ENCODE measurements at regions not wholly inside any gene's neighbourhood (a gene's known extent, or its start where the extent isn't known, plus 50 kb on each side); places are given as distances from the start of the nearest gene placed in this dataset.

DNA sequence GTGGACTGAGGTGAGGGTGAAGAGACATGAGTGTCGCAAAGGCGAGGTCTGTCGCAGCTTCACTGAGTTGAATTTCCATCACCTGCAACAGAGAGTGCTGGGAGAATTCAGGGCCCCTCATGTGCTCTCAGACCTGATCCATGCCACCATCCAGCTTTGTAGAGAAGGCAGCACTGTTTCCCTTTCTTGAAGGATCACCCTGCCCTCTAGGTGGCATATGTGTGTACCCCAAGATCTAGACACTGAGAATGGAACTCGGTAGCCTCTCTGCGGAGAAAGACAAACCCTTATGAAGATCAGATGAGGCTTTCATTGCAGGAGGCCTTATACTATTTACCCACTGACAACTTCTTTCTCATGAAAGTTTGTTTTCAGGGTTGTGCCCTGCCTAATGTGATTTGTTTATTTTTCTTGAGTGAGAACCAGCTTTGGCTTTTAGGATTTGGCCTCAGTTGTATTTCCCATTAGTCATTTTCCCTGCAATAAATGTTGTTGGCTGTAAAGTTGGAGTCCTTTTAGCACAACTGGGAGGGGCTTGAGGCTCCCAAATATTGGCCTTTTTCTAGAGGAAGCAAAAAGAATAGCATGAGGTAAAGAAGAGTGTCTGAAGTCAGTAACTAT lies 811.3 kb downstream of the DHX35 start:
- 92% methylated on average over 5 of the region's 5 CpGs for WGBS
- H3K36me3 ChIP-seq (ENCODE audit: insufficient read depth, low read length): no peaks in the 10 kb centered on the region

DNA sequence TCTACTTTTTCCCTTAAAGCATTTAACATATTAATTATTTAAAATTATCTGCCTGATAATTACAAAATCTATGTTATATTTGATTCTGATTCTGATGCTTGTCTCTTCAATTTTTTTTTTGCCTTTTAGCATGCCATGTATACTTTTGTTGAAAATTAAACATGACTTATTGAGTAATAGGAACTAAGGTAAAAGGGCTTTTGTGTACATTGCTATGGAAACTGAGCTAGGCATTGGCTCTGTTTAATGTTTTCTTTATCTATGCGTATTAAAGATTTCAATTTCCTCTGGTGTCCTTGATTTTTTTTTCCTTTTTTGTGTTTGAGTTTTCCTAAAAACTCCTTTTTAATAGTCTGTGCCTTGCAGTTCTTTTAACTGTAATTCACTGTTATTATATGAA lies 805.2 kb downstream of the DHX35 start:
- Histone ChIP-seq H3K4me3 (ENCODE audit: low read length) (no peak overlapping the region), H3K4me1 (ENCODE audit: insufficient read depth, low read length) (no peaks in the 10 kb centered on the region), H3K9ac (ENCODE audit: low read depth, low read length) (no peak overlapping the region), H3K9me3 (ENCODE audit: insufficient read depth, low read depth, low read length) (peaks cover 10% of the 10 kb centered on the region; the same call in 1 of the 2 replicates), H3K27ac (ENCODE audit: low read depth, low read length) (no peak overlapping the region), H3K36me3 (ENCODE audit: insufficient read depth, low read length) (no peaks in the 10 kb centered on the region), H3K27me3 (ENCODE audit: insufficient read depth, low read length) (no peaks in the 10 kb centered on the region)
- WGBS: 100% methylated on average over 1 of the region's 1 CpG

More for the DNA sequence above, 811.3 kb downstream of the DHX35 start:
- H3K4me3 ChIP-seq (ENCODE audit: low read length): no peak overlapping the region
- H3K27ac ChIP-seq (ENCODE audit: low read depth, low read length): no peak overlapping the region
- no peaks in the 10 kb centered on the region for H3K4me1 ChIP-seq (ENCODE audit: insufficient read depth, low read length)
- H3K9ac ChIP-seq (ENCODE audit: low read depth, low read length): no peak overlapping the region
- no peaks in the 10 kb centered on the region for H3K27me3 ChIP-seq (ENCODE audit: insufficient read depth, low read length)
- H3K9me3 ChIP-seq (ENCODE audit: insufficient read depth, low read depth, low read length): 0 out of 2 replicates have a peak, but pooled peaks cover 5% of the 10 kb centered on the region

DNA sequence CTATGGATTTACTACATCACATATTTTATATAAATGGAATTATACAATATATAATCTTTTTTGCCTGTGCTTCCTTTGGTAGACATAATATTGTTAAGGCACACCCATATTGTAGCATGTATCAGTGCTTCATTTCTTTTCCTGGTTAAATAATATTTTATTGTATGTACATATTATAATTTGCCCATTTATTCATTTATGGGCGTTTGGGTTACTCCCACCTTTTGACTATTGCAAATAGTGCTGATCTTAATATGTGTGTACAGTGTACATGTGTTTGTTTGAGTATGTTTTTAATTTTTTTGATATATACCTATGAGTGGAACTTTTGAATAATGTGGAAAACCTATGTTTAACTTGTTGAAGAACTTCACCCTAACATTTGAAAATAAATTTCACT lies 804.2 kb downstream of the DHX35 start:
- peaks cover 10% of the 10 kb centered on the region; the same call in 1 of the 2 replicates for H3K9me3 ChIP-seq (ENCODE audit: insufficient read depth, low read depth, low read length)
- H3K27ac ChIP-seq (ENCODE audit: low read depth, low read length): no peak overlapping the region
- H3K27me3 ChIP-seq (ENCODE audit: insufficient read depth, low read length): no peaks in the 10 kb centered on the region
- H3K4me3 ChIP-seq (ENCODE audit: low read length): no peak overlapping the region
- no peak overlapping the region for H3K9ac ChIP-seq (ENCODE audit: low read depth, low read length)
- H3K36me3 ChIP-seq (ENCODE audit: insufficient read depth, low read length): no peaks in the 10 kb centered on the region
- WGBS: 100% methylated on average over 1 of the region's 1 CpG
- no peaks in the 10 kb centered on the region for H3K4me1 ChIP-seq (ENCODE audit: insufficient read depth, low read length)

DNA sequence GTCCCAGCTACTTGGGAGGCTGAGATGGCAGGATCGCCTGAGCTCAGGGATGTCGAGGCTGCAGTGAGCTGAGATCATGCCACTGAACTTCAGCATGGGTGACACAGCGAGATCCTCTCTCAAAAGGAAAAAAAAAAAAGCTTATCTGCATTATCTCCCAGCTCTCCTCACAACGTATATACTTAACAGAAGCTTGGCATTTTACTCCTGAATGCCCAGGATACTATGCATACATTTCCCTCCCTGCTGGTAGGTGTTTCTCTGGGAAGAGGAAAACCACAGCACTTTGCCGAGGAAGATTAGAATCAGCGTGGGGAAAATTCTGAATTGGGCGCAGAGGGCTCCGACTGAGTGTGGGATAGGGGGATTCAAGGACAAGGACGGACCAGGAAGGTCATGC lies 800.6 kb downstream of the DHX35 start:
- Histone ChIP-seq H3K9ac (ENCODE audit: low read depth, low read length) (no peak overlapping the region), H3K9me3 (ENCODE audit: insufficient read depth, low read depth, low read length) (no peaks in the 10 kb centered on the region; the same call in 1 of the 2 replicates), H3K4me3 (ENCODE audit: low read length) (no peak overlapping the region), H3K4me1 (ENCODE audit: insufficient read depth, low read length) (no peaks in the 10 kb centered on the region), H3K27me3 (ENCODE audit: insufficient read depth, low read length) (no peaks in the 10 kb centered on the region), H3K36me3 (ENCODE audit: insufficient read depth, low read length) (no peaks in the 10 kb centered on the region), H3K27ac (ENCODE audit: low read depth, low read length) (no peak overlapping the region)
- WGBS: 88% methylated on average over 9 of the region's 9 CpGs

DNA sequence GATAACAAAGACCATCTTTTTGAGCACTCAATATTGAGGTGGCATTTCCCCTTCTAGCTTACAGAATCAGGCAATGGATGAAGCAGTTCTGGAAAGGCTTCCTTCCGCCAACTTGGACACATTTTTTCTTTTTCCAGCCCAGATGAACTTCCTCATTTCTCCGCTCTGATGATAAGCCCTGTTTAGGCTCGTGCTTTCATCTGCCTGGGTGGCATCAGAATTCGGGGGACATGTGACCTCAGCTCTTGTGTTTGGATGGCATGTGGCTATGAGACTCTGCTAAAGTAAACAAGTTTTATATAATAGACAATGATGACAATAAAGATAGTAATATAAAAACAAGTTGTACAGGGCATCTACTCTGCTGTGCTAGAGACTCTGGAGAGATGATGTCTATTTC lies 796.7 kb downstream of the DHX35 start:
- H3K9me3 ChIP-seq (ENCODE audit: insufficient read depth, low read depth, low read length): no peaks in the 10 kb centered on the region
- no peak overlapping the region for H3K27ac ChIP-seq (ENCODE audit: low read depth, low read length)
- no peaks in the 10 kb centered on the region for H3K4me1 ChIP-seq (ENCODE audit: insufficient read depth, low read length)
- no peaks in the 10 kb centered on the region for H3K27me3 ChIP-seq (ENCODE audit: insufficient read depth, low read length)
- WGBS: 80% methylated on average over 4 of the region's 4 CpGs
- H3K36me3 ChIP-seq (ENCODE audit: insufficient read depth, low read length): no peaks in the 10 kb centered on the region
- no peak overlapping the region for H3K9ac ChIP-seq (ENCODE audit: low read depth, low read length)
- H3K4me3 ChIP-seq (ENCODE audit: low read length): no peak overlapping the region

DNA sequence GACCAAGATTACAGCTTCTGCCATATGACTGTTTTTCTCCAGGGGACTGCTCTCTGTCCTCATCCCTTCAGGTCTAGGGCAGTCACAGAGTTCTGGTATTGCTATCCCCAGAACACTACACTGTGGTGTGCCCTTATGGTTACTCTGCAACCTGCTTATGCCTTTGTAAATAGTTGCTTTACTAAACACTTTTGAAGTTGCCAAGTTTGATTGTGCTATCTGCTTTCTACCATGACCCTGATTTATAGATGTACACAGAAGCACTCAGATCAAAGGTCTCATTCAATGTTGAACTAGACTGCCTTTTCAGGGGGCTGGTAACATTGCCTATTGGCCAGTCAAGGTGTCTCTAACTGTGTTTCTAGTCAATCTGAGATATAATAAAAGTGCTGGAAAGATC lies 794.7 kb downstream of the DHX35 start:
- no peak overlapping the region for H3K27ac ChIP-seq (ENCODE audit: low read depth, low read length)
- no peaks in the 10 kb centered on the region for H3K27me3 ChIP-seq (ENCODE audit: insufficient read depth, low read length)
- H3K4me3 ChIP-seq (ENCODE audit: low read length): no peak overlapping the region
- no peaks in the 10 kb centered on the region for H3K4me1 ChIP-seq (ENCODE audit: insufficient read depth, low read length)
- no peak overlapping the region for H3K9ac ChIP-seq (ENCODE audit: low read depth, low read length)
- H3K9me3 ChIP-seq (ENCODE audit: insufficient read depth, low read depth, low read length): no peaks in the 10 kb centered on the region
- H3K36me3 ChIP-seq (ENCODE audit: insufficient read depth, low read length): no peaks in the 10 kb centered on the region

DNA sequence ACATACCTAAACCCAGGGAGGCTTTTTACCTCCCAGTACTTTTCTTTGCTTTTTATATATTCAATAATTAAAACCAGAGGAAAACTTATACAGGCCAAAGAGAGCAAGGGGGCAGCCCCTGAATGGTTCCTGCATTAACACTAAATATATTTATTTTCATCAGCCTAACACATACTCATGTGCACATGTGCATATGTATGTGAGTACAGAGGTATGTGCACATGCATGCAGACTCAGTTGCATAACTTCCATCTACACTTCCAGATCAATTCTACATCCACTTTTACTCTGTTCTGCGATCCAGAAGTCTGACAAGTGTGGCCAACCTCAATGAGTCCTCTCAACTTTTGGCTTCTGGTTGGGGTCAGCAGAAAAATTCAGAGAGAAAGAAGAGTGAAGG lies 794.2 kb downstream of the DHX35 start:
- H3K27ac ChIP-seq (ENCODE audit: low read depth, low read length): no peak overlapping the region
- 100% methylated on average over 1 of the region's 1 CpG for WGBS

DNA sequence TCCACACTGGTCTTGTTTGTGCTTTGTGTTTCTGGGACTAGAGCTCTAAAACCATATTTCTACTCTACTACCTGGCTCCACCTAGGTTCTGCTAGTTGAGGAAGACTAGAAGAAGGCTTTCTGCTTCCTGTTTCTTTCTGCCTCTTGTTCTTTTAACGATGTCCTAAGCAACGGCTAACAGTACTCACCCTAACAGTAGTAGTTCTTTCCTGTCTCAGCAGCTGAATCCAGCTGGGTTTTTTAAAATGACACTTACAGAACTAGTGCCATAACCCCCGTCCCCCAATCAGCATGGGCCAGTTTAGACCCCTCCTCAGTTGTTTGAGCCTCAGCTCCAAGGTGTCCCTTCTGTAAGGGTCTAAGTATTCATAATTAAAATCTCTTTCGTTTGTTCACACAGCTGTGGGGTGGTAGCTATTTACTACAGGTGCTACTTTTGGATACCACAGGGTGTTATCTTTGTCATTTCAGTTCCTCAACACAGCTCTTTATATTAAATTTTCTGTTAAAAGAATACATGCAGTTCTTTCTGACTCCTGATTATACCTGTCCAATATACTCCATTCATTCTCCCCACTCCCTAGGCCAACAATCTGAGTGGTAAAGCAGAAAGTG lies 790.2 kb downstream of the DHX35 start:
- no peak overlapping the region for H3K4me3 ChIP-seq (ENCODE audit: low read length)
- H3K27me3 ChIP-seq (ENCODE audit: insufficient read depth, low read length): no peaks in the 10 kb centered on the region
- H3K36me3 ChIP-seq (ENCODE audit: insufficient read depth, low read length): no peaks in the 10 kb centered on the region
- no peak overlapping the region for H3K9ac ChIP-seq (ENCODE audit: low read depth, low read length)
- H3K27ac ChIP-seq (ENCODE audit: low read depth, low read length): no peak overlapping the region
- no peaks in the 10 kb centered on the region for H3K4me1 ChIP-seq (ENCODE audit: insufficient read depth, low read length)
- 0 out of 2 replicates have a peak, but pooled peaks cover 6% of the 10 kb centered on the region for H3K9me3 ChIP-seq (ENCODE audit: insufficient read depth, low read depth, low read length)
- WGBS: 92% methylated on average over 3 of the region's 4 CpGs

More for the DNA sequence above, 794.2 kb downstream of the DHX35 start:
- H3K9ac ChIP-seq (ENCODE audit: low read depth, low read length): no peak overlapping the region
- H3K27me3 ChIP-seq (ENCODE audit: insufficient read depth, low read length): no peaks in the 10 kb centered on the region
- no peak overlapping the region for H3K4me3 ChIP-seq (ENCODE audit: low read length)
- H3K36me3 ChIP-seq (ENCODE audit: insufficient read depth, low read length): no peaks in the 10 kb centered on the region
- H3K9me3 ChIP-seq (ENCODE audit: insufficient read depth, low read depth, low read length): no peaks in the 10 kb centered on the region
- H3K4me1 ChIP-seq (ENCODE audit: insufficient read depth, low read length): no peaks in the 10 kb centered on the region

DNA sequence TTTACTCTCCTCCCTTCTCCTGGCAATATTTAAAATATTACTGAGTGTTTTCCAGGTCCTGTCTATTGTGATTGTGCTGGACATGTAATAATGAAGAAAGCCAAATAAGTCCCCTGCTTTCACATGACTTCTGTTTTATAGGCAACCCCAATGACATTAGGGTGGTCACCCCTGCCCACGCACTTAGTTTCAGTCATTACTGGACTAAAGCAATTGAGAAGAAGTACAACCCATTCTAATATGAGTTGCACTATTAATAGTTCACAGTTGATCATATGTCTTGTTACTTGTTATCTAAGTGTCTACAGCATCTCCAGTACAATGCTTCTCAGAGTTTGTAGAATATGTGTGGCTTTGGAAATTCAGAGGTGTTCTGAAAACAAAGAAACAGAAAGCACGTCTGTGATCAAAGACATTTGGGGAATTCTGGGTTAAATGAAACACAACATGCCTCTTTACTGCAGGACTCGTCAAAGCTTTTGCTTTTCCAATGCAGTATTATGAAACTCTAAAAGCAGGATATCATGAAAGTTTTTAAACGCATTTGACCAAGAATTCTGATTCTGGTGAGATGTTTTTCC lies 789.5 kb downstream of the DHX35 start:
- H3K4me3 ChIP-seq (ENCODE audit: low read length): no peak overlapping the region
- H3K27ac ChIP-seq (ENCODE audit: low read depth, low read length): no peak overlapping the region
- H3K27me3 ChIP-seq (ENCODE audit: insufficient read depth, low read length): no peaks in the 10 kb centered on the region
- 0 out of 2 replicates have a peak, but pooled peaks cover 6% of the 10 kb centered on the region for H3K9me3 ChIP-seq (ENCODE audit: insufficient read depth, low read depth, low read length)
- H3K36me3 ChIP-seq (ENCODE audit: insufficient read depth, low read length): no peaks in the 10 kb centered on the region
- H3K4me1 ChIP-seq (ENCODE audit: insufficient read depth, low read length): no peaks in the 10 kb centered on the region
- 96% methylated on average over 4 of the region's 4 CpGs for WGBS
- H3K9ac ChIP-seq (ENCODE audit: low read depth, low read length): no peak overlapping the region

DNA sequence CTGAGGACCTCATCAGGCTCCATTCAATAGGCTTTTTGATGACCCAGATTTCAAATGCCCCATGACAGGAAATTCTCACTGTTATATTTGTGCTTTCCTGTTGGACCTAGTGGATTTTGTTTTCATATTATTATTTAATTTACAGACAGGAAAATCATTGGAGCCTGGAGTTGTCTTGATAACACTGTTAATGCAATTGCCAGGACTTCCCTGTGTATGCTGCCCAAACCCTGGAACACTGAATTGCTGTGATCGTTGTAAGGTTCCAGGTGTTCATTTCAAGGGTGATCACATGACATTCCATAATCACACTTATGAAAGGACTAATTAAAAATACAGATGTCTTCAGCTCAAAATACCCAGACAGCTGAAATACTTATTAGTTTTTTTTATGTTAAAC lies 783.2 kb downstream of the DHX35 start:
- WGBS: 100% methylated on average over 1 of the region's 1 CpG
- no peaks in the 10 kb centered on the region for H3K4me1 ChIP-seq (ENCODE audit: insufficient read depth, low read length)
- H3K27ac ChIP-seq (ENCODE audit: low read depth, low read length): no peak overlapping the region
- H3K9me3 ChIP-seq (ENCODE audit: insufficient read depth, low read depth, low read length): 0 out of 2 replicates have a peak, but pooled peaks cover 6% of the 10 kb centered on the region
- H3K4me3 ChIP-seq (ENCODE audit: low read length): no peak overlapping the region
- no peaks in the 10 kb centered on the region for H3K27me3 ChIP-seq (ENCODE audit: insufficient read depth, low read length)
- H3K9ac ChIP-seq (ENCODE audit: low read depth, low read length): no peak overlapping the region
- no peaks in the 10 kb centered on the region for H3K36me3 ChIP-seq (ENCODE audit: insufficient read depth, low read length)

DNA sequence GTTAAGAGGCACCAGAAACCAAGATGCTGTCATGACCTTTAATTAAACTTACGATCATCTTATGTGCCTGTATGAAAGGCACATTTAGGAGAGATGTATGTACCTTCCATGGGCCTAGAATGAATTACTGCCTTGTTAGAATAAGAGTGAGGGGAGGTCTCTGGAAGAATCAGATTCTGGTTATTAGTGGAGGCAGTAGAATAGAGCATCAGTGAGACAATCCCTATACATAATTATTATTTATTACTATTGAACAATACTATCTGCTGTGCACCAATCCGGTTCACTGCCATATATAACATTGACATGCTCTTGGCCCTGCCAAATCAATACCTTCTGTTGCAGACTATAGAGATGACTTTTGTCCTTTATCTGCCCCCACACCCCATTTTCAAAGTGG lies 776.5 kb downstream of the DHX35 start:
- WGBS: 87% methylated on average over 2 of the region's 2 CpGs
- no peaks in the 10 kb centered on the region for H3K9me3 ChIP-seq (ENCODE audit: insufficient read depth, low read depth, low read length)
- no peak overlapping the region for H3K27ac ChIP-seq (ENCODE audit: low read depth, low read length)
- H3K36me3 ChIP-seq (ENCODE audit: insufficient read depth, low read length): no peaks in the 10 kb centered on the region
- no peak overlapping the region for H3K9ac ChIP-seq (ENCODE audit: low read depth, low read length)
- H3K4me3 ChIP-seq (ENCODE audit: low read length): no peak overlapping the region
- no peaks in the 10 kb centered on the region for H3K27me3 ChIP-seq (ENCODE audit: insufficient read depth, low read length)
- H3K4me1 ChIP-seq (ENCODE audit: insufficient read depth, low read length): 0 out of 2 replicates have a peak, but pooled peaks cover 5% of the 10 kb centered on the region
